HCT116 (cell line): ENCODE measurements at regions not wholly inside any gene's neighbourhood (a gene's known extent, or its start where the extent isn't known, plus 50 kb on each side); places are given as distances from the start of the nearest gene placed in this dataset.

Experiments used
- ATAC-seq: fragments of 200-7000 bp; cut with Tn5 transposase; 2 replicates; pipeline ENCODE4 v1.9.1; 2020; ENCODE audit warnings: mild to moderate bottlenecking, moderate library complexity
- BruUV-seq: library from RNA; stranded (reverse); fragments of 400-500 nt; replicated peaks from 2 replicates; lab custom pipeline; 2021; lab: Mats Ljungman, UMichigan
- CTCF ChIA-PET: fragments of 300-600 bp; sonication (Branson Sonifier 250); formaldehyde crosslinking; loops from one replicate; lab custom pipeline; 2021; ENCODE audit warnings: antibody characterized with exemption; lab: Charles Lee
- POLR2A ChIA-PET: fragments of 300-600, 350-600 bp; sonication (Branson Sonifier 250); formaldehyde crosslinking; loops from one replicate; lab custom pipeline; 2021; ENCODE audit warnings: antibody characterized with exemption; lab: Charles Lee
- RAD21 ChIA-PET, 2 experiments: fragments of 300-600 bp; sonication (Branson Sonifier 250); formaldehyde crosslinking; loops; one replicate each; lab custom pipeline; 2023; ENCODE audit warnings: low total read pairs in 2 of 2; ENCODE audit not compliant: uncharacterized antibody in 2 of 2, unreplicated experiment in 2 of 2, low non-redundant PET in 1 of 2; lab: Charles Lee
- DNase-seq: peaks from one replicate; pipeline ENCODE4 v3.0.0-alpha.2; 2010; ENCODE audit warnings: low read depth, low spot score
- H2AFZ ChIP-seq: fragments of 200-600 bp; shearing (Covaris generic), sonication (generic); 2 replicates; pipeline ENCODE4 v1.6.1; 2017; ENCODE audit warnings: low read depth, mixed run types, mixed read lengths, antibody characterized with exemption, low read length; ENCODE audit not compliant: poor library complexity, severe bottlenecking
- H3K27ac ChIP-seq: 2 replicates; pipeline ENCODE4 v1.5.1; 2012; ENCODE audit warnings: low read depth, low read length
- H3K27me3 ChIP-seq: fragments of 200-600 bp; sonication (generic); 2 replicates; pipeline ENCODE4 v1.6.1; 2016; ENCODE audit warnings: mixed run types, low read length, mixed read lengths; ENCODE audit not compliant: insufficient read depth
- H3K36me3 ChIP-seq, 2 experiments: fragments of 200-500 bp in 1 of 2; fragments of 200-600 bp in 1 of 2; sonication (Bioruptor generic) in 1 of 2; sonication (generic) in 1 of 2; 2 replicates each; pipeline versions ENCODE4 v1.5.1 to v1.6.1; 2014 to 2016; ENCODE audit warnings: low read length in 2 of 2, inconsistent platforms in 1 of 2, mixed read lengths in 1 of 2, mixed run types in 1 of 2; ENCODE audit not compliant: insufficient read depth in 2 of 2, control insufficient read depth in 1 of 2
- H3K4me1 ChIP-seq, 2 experiments: fragments of 200-600 bp in 1 of 2; sonication (generic) in 1 of 2; 2 replicates each; pipeline versions ENCODE4 v1.5.1 to v1.6.1; 2012 to 2017; ENCODE audit warnings: low read length in 2 of 2, inconsistent platforms in 1 of 2, mild to moderate bottlenecking in 1 of 2, mixed read lengths in 1 of 2, mixed run types in 1 of 2, moderate library complexity in 1 of 2; ENCODE audit not compliant: insufficient read depth in 2 of 2, control insufficient read depth in 1 of 2
- H3K4me2 ChIP-seq: fragments of 200-600 bp; sonication (generic); 2 replicates; pipeline ENCODE4 v1.6.1; 2017; ENCODE audit warnings: mixed run types, low read length, mixed read lengths
- H3K4me3 ChIP-seq, 2 experiments: fragments of 200-600 bp in 1 of 2; sonication (generic) in 1 of 2; replicated peaks in 1 of 2; 2 replicates each; pipeline ENCODE4 v1.5.1; 2011 to 2016; ENCODE audit warnings: low read length in 2 of 2, control low read depth in 1 of 2, low read depth in 1 of 2, mild to moderate bottlenecking in 1 of 2, mixed read lengths in 1 of 2, mixed run types in 1 of 2
- H3K79me2 ChIP-seq: fragments of 200-600 bp; sonication (generic); 2 replicates; pipeline ENCODE4 v1.6.1; 2017; ENCODE audit warnings: mild to moderate bottlenecking, mixed run types, low read length, moderate library complexity, mixed read lengths; ENCODE audit not compliant: insufficient read depth
- H3K9ac ChIP-seq: fragments of 200-600 bp; sonication (generic); 2 replicates; pipeline ENCODE4 v1.6.1; 2016; ENCODE audit warnings: low read length, mixed read lengths
- H3K9me2 ChIP-seq: fragments of 200-600 bp; sonication (generic), shearing (Covaris generic); 2 replicates; pipeline ENCODE4 v1.6.1; 2017; ENCODE audit warnings: mixed run types, mild to moderate bottlenecking, moderate library complexity; ENCODE audit not compliant: insufficient read depth
- H3K9me3 ChIP-seq, 2 experiments: fragments of 200-500 bp in 1 of 2; fragments of 200-600 bp in 1 of 2; sonication (Bioruptor generic) in 1 of 2; sonication (generic) in 1 of 2; 2 replicates each; pipeline ENCODE4 v1.6.1; 2014 to 2017; ENCODE audit warnings: low read length in 2 of 2, mixed read lengths in 2 of 2, inconsistent platforms in 1 of 2, low read depth in 1 of 2, mild to moderate bottlenecking in 1 of 2, mixed run types in 1 of 2, moderate library complexity in 1 of 2; ENCODE audit not compliant: control insufficient read depth in 1 of 2, insufficient read depth in 1 of 2
- H4K20me1 ChIP-seq: fragments of 200-600 bp; sonication (generic), shearing (Covaris generic); 2 replicates; pipeline ENCODE4 v1.6.1; 2017; ENCODE audit warnings: mixed run types, mild to moderate bottlenecking, moderate library complexity; ENCODE audit not compliant: insufficient read depth
- ATF3 ChIP-seq: IDR thresholded peaks from 2 replicates; pipeline ENCODE4 v1.6.1; 2012
- CEBPB ChIP-seq: IDR thresholded peaks from 2 replicates; pipeline ENCODE4 v1.6.1; 2012; ENCODE audit warnings: low read depth
- CTCF ChIP-seq, 3 experiments: fragments of 200-600 bp in 1 of 3; sonication (generic) in 1 of 3; IDR thresholded peaks in 2 of 3; conservative IDR thresholded peaks in 1 of 3; 2 replicates each; pipeline ENCODE4 v1.5.1; 2012 to 2017; ENCODE audit warnings: low read depth in 2 of 3, low read length in 2 of 3, antibody characterized with exemption in 1 of 3, borderline replicate concordance in 1 of 3, control low read depth in 1 of 3, mild to moderate bottlenecking in 1 of 3, mixed read lengths in 1 of 3, mixed run types in 1 of 3, moderate library complexity in 1 of 3; ENCODE audit not compliant: insufficient read depth in 1 of 3
- JUND ChIP-seq: IDR thresholded peaks from 2 replicates; pipeline ENCODE4 v1.6.1; 2012
- MAX ChIP-seq: IDR thresholded peaks from 2 replicates; pipeline ENCODE4 v1.6.1; 2012
- POLR2AphosphoS5 ChIP-seq: IDR thresholded peaks from 2 replicates; pipeline ENCODE4 v1.6.1; 2011; ENCODE audit warnings: mild to moderate bottlenecking, low read depth, low read length, moderate library complexity
- RAD21 ChIP-seq: IDR thresholded peaks from 2 replicates; pipeline ENCODE4 v1.6.1; 2012; ENCODE audit warnings: low read depth, mild to moderate bottlenecking
- TCF7L2 ChIP-seq: IDR thresholded peaks from 2 replicates; pipeline ENCODE4 v1.7.0; 2011; ENCODE audit warnings: borderline replicate concordance, inconsistent platforms; ENCODE audit not compliant: insufficient read depth, insufficient read length; ENCODE audit errors: extremely low read depth
- intact Hi-C: fragments of 100-400 bp; cut with micrococcal nuclease; formaldehyde crosslinking; loops from 2 replicates; pipeline ENCODE4 v1.10.0; 2022

GRCh38 chr12:27384261-27384590, 51.6 kb downstream of the BMAL2 start:
- H3K9me2 ChIP-seq = no peaks in the 10 kb centered on the region
- ATAC-seq = no peak
- BruUV-seq = no TSS peak

More at GRCh38 chr12:27384261-27384590, 51.6 kb downstream of the BMAL2 start:
- POLR2A ChIA-PET = no interaction called here
- TF ChIP-seq CEBPB (no peak), MAX (no peak), POLR2AphosphoS5 (no peak), ATF3 (no peak), RAD21 (no peak), JUND (no peak), TCF7L2 (no peak), CTCF (IDR thresholded peaks at IDR 0.05 in 2 of 3, conservative IDR thresholded peaks at IDR 0.05 in 1 of 3; ENCODE audit: borderline replicate concordance in 1 of 3, insufficient read depth in 1 of 3, low read depth in 2 of 3, low read length in 2 of 3) (no peak)
- TF ChIP-seq, all 23 proteins: peak for 0
- Histone ChIP-seq H3K4me1 (peaks cover 0 to 10% of the 10 kb centered on the region in 2 experiments; a peak in 2 of 4 replicates), H3K9me3 (no peaks in the 10 kb centered on the region), H3K4me2 (no peak overlapping the region), H3K27ac (no peak overlapping the region), H3K36me3 (no peaks in the 10 kb centered on the region), H2AFZ (no peak overlapping the region), H3K79me2 (no peaks in the 10 kb centered on the region), H3K27me3 (no peaks in the 10 kb centered on the region), H4K20me1 (no peaks in the 10 kb centered on the region), H3K4me3 (no peak overlapping the region), H3K9ac (no peak overlapping the region)
- ChIA-PET RAD21 (no interaction called here), CTCF (interaction anchor here (0.7 to 1.6 kb wide), 3 partner anchors 14 to 78 kb away, joined by 3 to 5 read pairs (median 4); no protein-coding TSS in a partner anchor)
- no peak for DNase-seq
- intact Hi-C loops = loop anchor here (1.0 kb wide), 1 partner anchor 268 kb away; no protein-coding TSS in a partner anchor
